PC-3 (cell line): ENCODE measurements at regions not wholly inside any gene's neighbourhood (a gene's known extent, or its start where the extent isn't known, plus 50 kb on each side); places are given as distances from the start of the nearest gene placed in this dataset.

Source experiments
- ATAC-seq: fragments of 200-7000 bp; cut with Tn5 transposase; 2 replicates; pipeline ENCODE4 v1.9.1; 2020; ENCODE audit warnings: mild to moderate bottlenecking, moderate library complexity
- BruUV-seq: library from RNA; stranded (reverse); fragments of 400-500 nt; replicated peaks from 2 replicates; lab custom pipeline; 2021; lab: Mats Ljungman, UMichigan
- CTCF ChIA-PET: fragments of 300-600 bp; sonication (Branson Sonifier 250); formaldehyde crosslinking; loops from one replicate; lab custom pipeline; 2022; ENCODE audit warnings: antibody characterized with exemption; lab: Charles Lee
- POLR2A ChIA-PET: fragments of 300-600 bp; sonication (Branson Sonifier 250); formaldehyde crosslinking; loops from one replicate; lab custom pipeline; 2022; ENCODE audit warnings: antibody characterized with exemption; ENCODE audit not compliant: unreplicated experiment; lab: Charles Lee
- DNase-seq: peaks from one replicate; pipeline ENCODE4 v3.0.0-alpha.2; 2015
- H2AFZ ChIP-seq: fragments of 300-600 bp; sonication (generic); 2 replicates; pipeline ENCODE4 v1.6.0; 2016; ENCODE audit warnings: antibody characterized with exemption, low read length
- H3F3A ChIP-seq: fragments of 300-600 bp; sonication (generic); one replicate; pipeline ENCODE4 v1.6.0; 2017; ENCODE audit warnings: antibody characterized with exemption, low read length, control low read depth, mild to moderate bottlenecking; ENCODE audit not compliant: unreplicated experiment
- H3K27ac ChIP-seq: fragments of 300-600 bp; sonication (generic); 2 replicates; pipeline ENCODE4 v1.5.1; 2016; ENCODE audit warnings: mild to moderate bottlenecking, low read length
- H3K27me3 ChIP-seq: fragments of 300-600 bp; sonication (generic); 2 replicates; pipeline ENCODE4 v1.6.1; 2016; ENCODE audit warnings: low read length, mixed read lengths
- H3K36me3 ChIP-seq: fragments of 300-600 bp; sonication (generic); 2 replicates; pipeline ENCODE4 v1.6.1; 2016; ENCODE audit warnings: low read depth, mixed run types, low read length, mixed read lengths
- H3K4me1 ChIP-seq: fragments of 300-600 bp; sonication (generic); 2 replicates; pipeline ENCODE4 v1.5.1; 2016; ENCODE audit warnings: low read length; ENCODE audit not compliant: insufficient read depth
- H3K4me2 ChIP-seq: fragments of 300-600 bp; sonication (generic); 2 replicates; pipeline ENCODE4 v1.6.0; 2016; ENCODE audit warnings: low read length
- H3K4me3 ChIP-seq: fragments of 300-600 bp; sonication (generic); 2 replicates; pipeline ENCODE4 v1.5.1; 2016; ENCODE audit warnings: mild to moderate bottlenecking, low read length, mixed read lengths
- H3K79me2 ChIP-seq: fragments of 300-600 bp; sonication (generic); 2 replicates; pipeline ENCODE4 v1.6.1; 2017; ENCODE audit warnings: low read length, mixed read lengths
- H3K9ac ChIP-seq: fragments of 300-600 bp; sonication (generic); 2 replicates; pipeline ENCODE4 v1.6.0; 2016; ENCODE audit warnings: mild to moderate bottlenecking, low read length
- H3K9me2 ChIP-seq: fragments of 300-600 bp; sonication (generic); replicated peaks from 2 replicates; pipeline ENCODE4 v1.6.1; 2016; ENCODE audit warnings: mixed run types, low read length, mixed read lengths
- H3K9me3 ChIP-seq: fragments of 300-600 bp; sonication (generic); 2 replicates; pipeline ENCODE4 v1.6.1; 2016; ENCODE audit warnings: low read length, mixed read lengths
- H4K20me1 ChIP-seq: fragments of 300-600 bp; sonication (generic); 2 replicates; pipeline ENCODE4 v1.6.1; 2016; ENCODE audit warnings: low read length, mixed read lengths
- EZH2 ChIP-seq: fragments of 300-600 bp; sonication (generic); IDR thresholded peaks from one replicate; pipeline ENCODE4 v1.6.1; 2017; ENCODE audit warnings: antibody characterized with exemption, mild to moderate bottlenecking, low read length; ENCODE audit not compliant: unreplicated experiment
- EZH2phosphoT487 ChIP-seq: fragments of 300-600 bp; sonication (generic); IDR thresholded peaks from 2 replicates; pipeline ENCODE4 v1.6.1; 2018; ENCODE audit warnings: mild to moderate bottlenecking, antibody characterized with exemption, low read length, borderline replicate concordance
- intact Hi-C: fragments of 100-400 bp; cut with micrococcal nuclease; formaldehyde crosslinking; loops from 2 replicates; pipeline ENCODE4 v1.9.0; 2023
- TF ChIP-seq, protein P1 (sequence below): fragments of 300-600 bp; sonication (generic); conservative IDR thresholded peaks from 2 replicates; pipeline ENCODE4 v1.5.1; 2017; ENCODE audit warnings: antibody characterized with exemption, low read depth, mild to moderate bottlenecking, low read length

DNA sequence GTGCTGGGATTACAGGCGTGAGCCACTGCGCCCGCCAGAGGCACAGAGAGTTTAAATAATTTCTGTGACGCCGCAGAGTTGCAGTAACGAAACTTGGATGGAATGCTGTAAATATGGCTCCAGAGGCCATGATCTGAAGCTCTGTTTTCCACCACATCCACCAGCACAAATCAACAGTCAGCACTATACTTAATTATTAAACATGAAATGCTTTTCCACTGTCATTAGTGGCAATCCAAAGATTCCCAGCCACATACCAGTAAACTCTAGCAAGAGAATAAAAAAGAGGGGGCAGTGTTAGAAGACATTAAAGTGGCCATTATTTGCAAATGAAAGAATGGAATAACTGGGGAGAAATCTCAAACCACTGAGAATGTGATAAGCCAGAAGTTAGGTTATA, 242.5 kb downstream of the DIRAS2 start:
- H3K9ac ChIP-seq, result no peak overlapping the region
- DNase-seq, result no peak
- H3K4me1 ChIP-seq, result no peaks in the 10 kb centered on the region
- no peaks in the 10 kb centered on the region for H3K9me3 ChIP-seq
- H3K4me2 ChIP-seq, result no peak overlapping the region
- intact Hi-C loops, result no loop called here
- TF ChIP-seq EZH2 (no peak), EZH2phosphoT487 (no peak)
- TF ChIP-seq, protein P1, sequence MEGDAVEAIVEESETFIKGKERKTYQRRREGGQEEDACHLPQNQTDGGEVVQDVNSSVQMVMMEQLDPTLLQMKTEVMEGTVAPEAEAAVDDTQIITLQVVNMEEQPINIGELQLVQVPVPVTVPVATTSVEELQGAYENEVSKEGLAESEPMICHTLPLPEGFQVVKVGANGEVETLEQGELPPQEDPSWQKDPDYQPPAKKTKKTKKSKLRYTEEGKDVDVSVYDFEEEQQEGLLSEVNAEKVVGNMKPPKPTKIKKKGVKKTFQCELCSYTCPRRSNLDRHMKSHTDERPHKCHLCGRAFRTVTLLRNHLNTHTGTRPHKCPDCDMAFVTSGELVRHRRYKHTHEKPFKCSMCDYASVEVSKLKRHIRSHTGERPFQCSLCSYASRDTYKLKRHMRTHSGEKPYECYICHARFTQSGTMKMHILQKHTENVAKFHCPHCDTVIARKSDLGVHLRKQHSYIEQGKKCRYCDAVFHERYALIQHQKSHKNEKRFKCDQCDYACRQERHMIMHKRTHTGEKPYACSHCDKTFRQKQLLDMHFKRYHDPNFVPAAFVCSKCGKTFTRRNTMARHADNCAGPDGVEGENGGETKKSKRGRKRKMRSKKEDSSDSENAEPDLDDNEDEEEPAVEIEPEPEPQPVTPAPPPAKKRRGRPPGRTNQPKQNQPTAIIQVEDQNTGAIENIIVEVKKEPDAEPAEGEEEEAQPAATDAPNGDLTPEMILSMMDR, result no peak
- 0 out of 2 replicates have a peak, but pooled peaks cover 1% of the 10 kb centered on the region for H3K27me3 ChIP-seq
- no peaks in the 10 kb centered on the region for H3F3A ChIP-seq
- H2AFZ ChIP-seq, result no peak overlapping the region
- ChIA-PET POLR2A (no interaction called here), CTCF (no interaction called here)
- no peak for ATAC-seq
- no peak overlapping the region for H3K27ac ChIP-seq
- no peaks in the 10 kb centered on the region for H3K36me3 ChIP-seq
- no TSS peak for BruUV-seq
- no peaks in the 10 kb centered on the region for H3K79me2 ChIP-seq
- no peaks in the 10 kb centered on the region for H3K9me2 ChIP-seq
- H4K20me1 ChIP-seq, result no peaks in the 10 kb centered on the region
- H3K4me3 ChIP-seq, result no peak overlapping the region

DNA sequence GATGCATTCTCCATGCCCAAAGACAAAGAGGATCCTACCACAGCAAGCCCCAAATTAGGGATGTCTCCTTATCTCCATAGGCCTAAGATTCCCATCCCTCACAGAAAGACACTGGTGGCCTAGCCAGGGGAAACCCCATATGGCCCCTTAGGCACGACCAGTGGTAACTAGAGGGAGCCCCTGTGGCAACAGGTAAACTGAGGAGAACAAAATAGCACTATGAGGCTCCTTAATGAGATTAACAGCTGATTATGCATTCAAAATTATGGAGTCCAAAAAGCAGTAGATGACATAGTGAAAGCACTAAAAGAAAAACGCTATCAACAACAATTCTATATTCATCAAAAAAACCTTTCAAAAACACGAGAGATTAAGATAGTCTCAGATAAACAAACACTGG, 234.0 kb downstream of the DIRAS2 start:
- ChIA-PET CTCF (no interaction called here), POLR2A (no interaction called here)
- TF ChIP-seq, protein P1, result no peak
- Histone ChIP-seq H3K27ac (no peak overlapping the region), H3K9ac (no peak overlapping the region), H3K9me3 (no peaks in the 10 kb centered on the region), H3K4me2 (no peak overlapping the region), H3K79me2 (no peaks in the 10 kb centered on the region), H3K9me2 (no peaks in the 10 kb centered on the region), H4K20me1 (no peaks in the 10 kb centered on the region), H3K4me1 (no peaks in the 10 kb centered on the region), H3F3A (no peaks in the 10 kb centered on the region), H2AFZ (no peak overlapping the region), H3K4me3 (no peak overlapping the region), H3K36me3 (no peaks in the 10 kb centered on the region), H3K27me3 (0 out of 2 replicates have a peak, but pooled peaks cover 6% of the 10 kb centered on the region)
- BruUV-seq, result no TSS peak
- ATAC-seq, result no peak
- no peak for DNase-seq
- intact Hi-C loops, result no loop called here

DNA sequence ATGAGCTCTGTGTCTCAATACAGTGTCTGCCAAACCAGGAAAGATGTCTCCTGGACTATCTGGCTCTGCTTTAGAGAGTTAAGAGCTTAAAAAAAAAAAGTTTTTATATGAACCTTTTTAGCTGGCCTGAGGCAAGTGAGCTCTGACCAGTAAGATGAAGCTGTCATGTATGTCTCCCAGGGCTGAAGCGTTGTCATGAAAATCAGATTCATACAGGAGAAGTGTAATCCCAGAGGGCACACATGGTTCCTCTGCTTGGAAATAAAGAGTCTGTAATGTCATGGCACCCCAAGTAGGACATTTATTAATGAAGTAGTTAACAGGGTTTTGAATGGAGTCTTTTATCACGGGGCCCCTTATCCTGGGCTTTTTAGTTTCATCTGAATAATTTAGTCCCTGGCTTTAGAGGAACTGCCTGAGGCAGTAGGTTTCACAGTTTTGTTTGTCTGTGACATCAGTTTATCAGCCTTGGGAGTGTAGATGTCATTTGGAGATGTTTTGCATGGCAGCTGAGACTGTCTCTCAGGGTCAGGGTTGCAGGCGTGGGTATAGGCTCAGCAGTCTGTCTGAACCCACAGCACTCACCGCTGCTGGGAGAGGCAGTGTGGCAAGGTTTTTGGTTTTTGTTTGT, 223.3 kb downstream of the DIRAS2 start:
- TF ChIP-seq EZH2 (no peak), EZH2phosphoT487 (no peak)
- TF ChIP-seq, protein P1, result no peak
- intact Hi-C loops, result no loop called here
- Histone ChIP-seq H3K36me3 (no peaks in the 10 kb centered on the region), H3K4me2 (no peak overlapping the region), H3K79me2 (no peaks in the 10 kb centered on the region), H4K20me1 (no peaks in the 10 kb centered on the region), H2AFZ (no peak overlapping the region), H3K27me3 (no peaks in the 10 kb centered on the region), H3K9ac (no peak overlapping the region), H3K9me2 (no peaks in the 10 kb centered on the region), H3K9me3 (no peaks in the 10 kb centered on the region), H3K4me3 (no peak overlapping the region), H3K4me1 (peaks cover 10% of the 10 kb centered on the region), H3F3A (no peaks in the 10 kb centered on the region), H3K27ac (no peak overlapping the region)
- no TSS peak for BruUV-seq
- ATAC-seq (no peak), DNase-seq (no peak)
- POLR2A ChIA-PET, result no interaction called here
- CTCF ChIA-PET, result no interaction called here
